ENCODE measurements at regions not wholly inside any gene's neighbourhood (a gene's known extent, or its start where the extent isn't known, plus 50 kb on each side); places are given as distances from the start of the nearest gene placed in this dataset.

DNA sequence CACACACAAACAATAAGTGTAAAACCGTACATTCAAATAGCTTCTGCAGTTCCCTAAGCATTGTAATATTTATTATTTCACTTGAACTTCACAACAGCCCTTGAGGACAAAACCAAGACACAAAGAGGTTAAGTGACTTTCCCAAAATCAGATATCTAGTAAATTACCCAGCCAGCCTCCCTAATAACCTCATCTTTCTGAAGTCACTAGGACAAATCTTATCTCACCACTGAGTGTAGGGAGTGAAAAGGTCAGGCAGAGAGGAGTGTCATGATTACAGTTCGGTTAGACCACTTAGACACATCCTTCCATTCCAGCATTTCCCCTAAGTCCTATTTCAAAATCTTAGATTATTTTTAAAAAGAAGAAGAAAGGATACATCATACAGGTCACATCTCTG lies 377.3 kb upstream of the NFIA start:
- peaks cover 0 to 18% (median 5%) of the 10 kb centered on the region in 7 donors for H3K9me3 Mint-ChIP-seq
- Histone ChIP-seq H3K36me3 (replicated peaks in 1 of 2; ENCODE audit: control insufficient read depth in 1 of 2, insufficient read depth in 2 of 2, low read length in 2 of 2) (no peaks in the 10 kb centered on the region), H3K9me3 (replicated peaks in 1 of 2; ENCODE audit: control insufficient read depth in 1 of 2, insufficient read depth in 1 of 2, low read length in 2 of 2) (peaks cover 0 to 9% of the 10 kb centered on the region in 2 donors), H3K79me2 (ENCODE audit: insufficient read depth, low read length) (no peaks in the 10 kb centered on the region), H2AFZ (ENCODE audit: insufficient read depth, low read depth, low read length, poor library complexity, severe bottlenecking) (no peak overlapping the region), H3K4me1 (ENCODE audit: control insufficient read depth in 1 of 2, insufficient read depth in 2 of 2, low read length in 2 of 2) (no peaks in the 10 kb centered on the region), H3K27ac (ENCODE audit: low read depth in 1 of 2, low read length in 2 of 2) (no peak overlapping the region), H4K20me1 (ENCODE audit: insufficient read depth, low read length) (no peaks in the 10 kb centered on the region), H3K27me3 (ENCODE audit: control insufficient read depth in 2 of 2, insufficient read depth in 2 of 2, low read length in 2 of 2) (no peaks in the 10 kb centered on the region), H3K4me3 (replicated peaks in 1 of 3; ENCODE audit: low read depth in 2 of 3, low read length in 3 of 3) (no peak overlapping the region), H3K9ac (ENCODE audit: insufficient read depth, low read length, poor library complexity, severe bottlenecking) (no peak overlapping the region), H3K4me2 (replicated peaks; ENCODE audit: extremely low read depth, low read length, poor library complexity, severe bottlenecking) (no peak overlapping the region)
- no peak overlapping the region for H3K27ac Mint-ChIP-seq
- H3K27me3 Mint-ChIP-seq (ENCODE audit: low read depth in 3 of 3), result peaks cover 0 to 2% (median 0%) of the 10 kb centered on the region in 3 donors
- 100% methylated on average over 1 of the region's 2 CpGs for WGBS (ENCODE audit: insufficient coverage)
- no peak for DNase-seq
- TF ChIP-seq, protein P1, sequence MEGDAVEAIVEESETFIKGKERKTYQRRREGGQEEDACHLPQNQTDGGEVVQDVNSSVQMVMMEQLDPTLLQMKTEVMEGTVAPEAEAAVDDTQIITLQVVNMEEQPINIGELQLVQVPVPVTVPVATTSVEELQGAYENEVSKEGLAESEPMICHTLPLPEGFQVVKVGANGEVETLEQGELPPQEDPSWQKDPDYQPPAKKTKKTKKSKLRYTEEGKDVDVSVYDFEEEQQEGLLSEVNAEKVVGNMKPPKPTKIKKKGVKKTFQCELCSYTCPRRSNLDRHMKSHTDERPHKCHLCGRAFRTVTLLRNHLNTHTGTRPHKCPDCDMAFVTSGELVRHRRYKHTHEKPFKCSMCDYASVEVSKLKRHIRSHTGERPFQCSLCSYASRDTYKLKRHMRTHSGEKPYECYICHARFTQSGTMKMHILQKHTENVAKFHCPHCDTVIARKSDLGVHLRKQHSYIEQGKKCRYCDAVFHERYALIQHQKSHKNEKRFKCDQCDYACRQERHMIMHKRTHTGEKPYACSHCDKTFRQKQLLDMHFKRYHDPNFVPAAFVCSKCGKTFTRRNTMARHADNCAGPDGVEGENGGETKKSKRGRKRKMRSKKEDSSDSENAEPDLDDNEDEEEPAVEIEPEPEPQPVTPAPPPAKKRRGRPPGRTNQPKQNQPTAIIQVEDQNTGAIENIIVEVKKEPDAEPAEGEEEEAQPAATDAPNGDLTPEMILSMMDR (IDR thresholded peaks at IDR 0.05), result no peak
- H3K4me3 Mint-ChIP-seq, result no peak overlapping the region
- no peaks in the 10 kb centered on the region for H3K36me3 Mint-ChIP-seq
- H3K4me1 Mint-ChIP-seq, result no peaks in the 10 kb centered on the region
- intact Hi-C loops (cut with micrococcal nuclease), result no loop called here

GRCh38 chr1:60703155-60703554 lies 379.2 kb upstream of the NFIA start:
- intact Hi-C loops (cut with micrococcal nuclease), result no loop called here

More at GRCh38 chr1:60703155-60703554, 379.2 kb upstream of the NFIA start:
- Mint-ChIP-seq H3K4me1 (no peaks in the 10 kb centered on the region), H3K27me3 (ENCODE audit: low read depth in 3 of 3) (peaks cover 0 to 2% (median 0%) of the 10 kb centered on the region in 3 donors), H3K4me3 (no peak overlapping the region), H3K27ac (no peak overlapping the region), H3K36me3 (no peaks in the 10 kb centered on the region), H3K9me3 (peaks cover 0 to 13% (median 3%) of the 10 kb centered on the region in 7 donors)
- TF ChIP-seq, protein P1 (IDR thresholded peaks at IDR 0.05), result no peak
- no peak for DNase-seq
- no peaks in the 10 kb centered on the region for H3K4me1 ChIP-seq (ENCODE audit: control insufficient read depth in 1 of 2, insufficient read depth in 2 of 2, low read length in 2 of 2)
- H3K9ac ChIP-seq (ENCODE audit: insufficient read depth, low read length, poor library complexity, severe bottlenecking), result no peak overlapping the region
- no peak overlapping the region for H3K27ac ChIP-seq (ENCODE audit: low read depth in 1 of 2, low read length in 2 of 2)
- no peak overlapping the region for H3K4me2 ChIP-seq (replicated peaks; ENCODE audit: extremely low read depth, low read length, poor library complexity, severe bottlenecking)
- H3K27me3 ChIP-seq (ENCODE audit: control insufficient read depth in 2 of 2, insufficient read depth in 2 of 2, low read length in 2 of 2), result no peaks in the 10 kb centered on the region
- H3K79me2 ChIP-seq (ENCODE audit: insufficient read depth, low read length), result no peaks in the 10 kb centered on the region
- H4K20me1 ChIP-seq (ENCODE audit: insufficient read depth, low read length), result no peaks in the 10 kb centered on the region
- H3K9me3 ChIP-seq (replicated peaks in 1 of 2; ENCODE audit: control insufficient read depth in 1 of 2, insufficient read depth in 1 of 2, low read length in 2 of 2), result peaks cover 0 to 9% of the 10 kb centered on the region in 2 donors
- H3K4me3 ChIP-seq (replicated peaks in 1 of 3; ENCODE audit: low read depth in 2 of 3, low read length in 3 of 3), result no peak overlapping the region
- H3K36me3 ChIP-seq (replicated peaks in 1 of 2; ENCODE audit: control insufficient read depth in 1 of 2, insufficient read depth in 2 of 2, low read length in 2 of 2), result no peaks in the 10 kb centered on the region
- H2AFZ ChIP-seq (ENCODE audit: insufficient read depth, low read depth, low read length, poor library complexity, severe bottlenecking), result no peak overlapping the region
